Hepatocyte (in vitro differentiated cells): ENCODE measurements at regions not wholly inside any gene's neighbourhood (a gene's known extent, or its start where the extent isn't known, plus 50 kb on each side); places are given as distances from the start of the nearest gene placed in this dataset.

ENCODE experiments used
- DNase-seq: peaks from one replicate; pipeline ENCODE4 v3.0.0-alpha.2; 2016; ENCODE audit warnings: low spot score
- H2AFZ ChIP-seq: fragments of 200-600 bp; sonication (generic); 2 replicates; pipeline ENCODE4 v1.6.0; 2016; ENCODE audit warnings: antibody characterized with exemption, mild to moderate bottlenecking
- H3K27ac ChIP-seq: fragments of 200-600 bp; sonication (generic); 2 replicates; pipeline ENCODE4 v1.5.1; 2016; ENCODE audit warnings: mild to moderate bottlenecking
- H3K27me3 ChIP-seq: fragments of 200-600 bp; sonication (generic); 2 replicates; pipeline ENCODE4 v1.6.1; 2016
- H3K36me3 ChIP-seq: fragments of 200-600 bp; sonication (generic); replicated peaks from 2 replicates; pipeline ENCODE4 v1.5.1; 2016; ENCODE audit warnings: low read depth; ENCODE audit not compliant: insufficient read depth
- H3K4me1 ChIP-seq: fragments of 200-600 bp; sonication (generic); 2 replicates; pipeline ENCODE4 v1.5.1; 2016; ENCODE audit warnings: mild to moderate bottlenecking, moderate library complexity; ENCODE audit not compliant: insufficient read depth
- H3K4me2 ChIP-seq: fragments of 200-600 bp; sonication (generic); 2 replicates; pipeline ENCODE4 v1.6.0; 2016
- H3K4me3 ChIP-seq: fragments of 200-600 bp; sonication (generic); 2 replicates; pipeline ENCODE4 v1.5.1; 2016; ENCODE audit warnings: mild to moderate bottlenecking
- H3K79me2 ChIP-seq: fragments of 200-600 bp; sonication (generic); 2 replicates; pipeline ENCODE4 v1.6.0; 2017; ENCODE audit warnings: mild to moderate bottlenecking
- H3K9me2 ChIP-seq: fragments of 200-600 bp; sonication (generic); replicated peaks from 2 replicates; pipeline ENCODE4 v1.6.0; 2017; ENCODE audit warnings: mild to moderate bottlenecking; ENCODE audit not compliant: insufficient read depth
- H3K9me3 ChIP-seq: fragments of 200-600 bp; sonication (generic); 2 replicates; pipeline ENCODE4 v1.5.1; 2016; ENCODE audit warnings: low read depth, mild to moderate bottlenecking
- H4K20me1 ChIP-seq: fragments of 200-600 bp; sonication (generic); 2 replicates; pipeline ENCODE4 v1.6.0; 2016; ENCODE audit warnings: mild to moderate bottlenecking; ENCODE audit not compliant: insufficient read depth, poor library complexity, severe bottlenecking
- EZH2 ChIP-seq: fragments of 200-600 bp; sonication (generic); IDR thresholded peaks from 2 replicates; pipeline ENCODE4 v1.6.1; 2016; ENCODE audit warnings: antibody characterized with exemption, mild to moderate bottlenecking, borderline replicate concordance
- EZH2phosphoT487 ChIP-seq: fragments of 200-600 bp; sonication (generic); IDR thresholded peaks from one replicate; pipeline ENCODE4 v1.6.1; 2018; ENCODE audit warnings: antibody characterized with exemption, mild to moderate bottlenecking, low read depth, moderate library complexity; ENCODE audit not compliant: unreplicated experiment, severe bottlenecking
- WGBS: methylation state at CpG from one replicate; pipeline ENCODE4 v1.1.6; 2016; ENCODE audit warnings: low lambda C conversion rate; ENCODE audit errors: missing lambda C conversion rate; 5-methylcytosine and 5-hydroxymethylcytosine counted together
- TF ChIP-seq, protein P1 (sequence below): fragments of 200-600 bp; sonication (generic); IDR thresholded peaks from 2 replicates; pipeline ENCODE4 v1.5.1; 2016; ENCODE audit warnings: antibody characterized with exemption, mild to moderate bottlenecking; ENCODE audit not compliant: poor library complexity

DNA sequence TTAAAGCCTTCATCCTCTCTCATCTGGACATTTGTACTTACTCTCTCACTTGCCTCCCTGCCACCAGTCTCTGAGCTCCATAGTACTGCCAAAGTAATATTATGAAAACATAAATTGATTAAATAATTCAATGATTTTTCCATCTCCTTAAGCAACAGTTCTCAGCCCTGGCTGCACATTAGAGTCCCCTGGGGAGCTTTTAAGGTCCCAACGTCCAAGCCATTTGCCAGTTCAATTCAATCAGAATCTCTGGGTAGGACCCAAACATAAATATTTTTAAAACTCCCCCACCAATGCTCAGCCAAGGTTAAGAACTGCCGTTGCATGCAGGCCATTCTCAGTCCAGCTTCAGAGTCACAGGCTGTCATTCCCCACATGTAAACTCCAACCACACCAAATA lies 114.4 kb upstream of the BMAL1 start:
- DNase-seq = no peak
- no peaks in the 10 kb centered on the region for H3K36me3 ChIP-seq
- no peak overlapping the region for H3K27ac ChIP-seq
- no peak overlapping the region for H3K4me2 ChIP-seq
- no peaks in the 10 kb centered on the region for H3K79me2 ChIP-seq
- no peaks in the 10 kb centered on the region for H3K4me1 ChIP-seq
- H3K9me2 ChIP-seq = no peaks in the 10 kb centered on the region
- no peaks in the 10 kb centered on the region for H4K20me1 ChIP-seq
- 87% methylated on average over 2 of the region's 2 CpGs for WGBS
- no peak overlapping the region for H2AFZ ChIP-seq
- H3K27me3 ChIP-seq = no peaks in the 10 kb centered on the region
- no peak overlapping the region for H3K4me3 ChIP-seq
- H3K9me3 ChIP-seq = no peaks in the 10 kb centered on the region
- TF ChIP-seq EZH2phosphoT487 = no peak
- TF ChIP-seq, protein P1, sequence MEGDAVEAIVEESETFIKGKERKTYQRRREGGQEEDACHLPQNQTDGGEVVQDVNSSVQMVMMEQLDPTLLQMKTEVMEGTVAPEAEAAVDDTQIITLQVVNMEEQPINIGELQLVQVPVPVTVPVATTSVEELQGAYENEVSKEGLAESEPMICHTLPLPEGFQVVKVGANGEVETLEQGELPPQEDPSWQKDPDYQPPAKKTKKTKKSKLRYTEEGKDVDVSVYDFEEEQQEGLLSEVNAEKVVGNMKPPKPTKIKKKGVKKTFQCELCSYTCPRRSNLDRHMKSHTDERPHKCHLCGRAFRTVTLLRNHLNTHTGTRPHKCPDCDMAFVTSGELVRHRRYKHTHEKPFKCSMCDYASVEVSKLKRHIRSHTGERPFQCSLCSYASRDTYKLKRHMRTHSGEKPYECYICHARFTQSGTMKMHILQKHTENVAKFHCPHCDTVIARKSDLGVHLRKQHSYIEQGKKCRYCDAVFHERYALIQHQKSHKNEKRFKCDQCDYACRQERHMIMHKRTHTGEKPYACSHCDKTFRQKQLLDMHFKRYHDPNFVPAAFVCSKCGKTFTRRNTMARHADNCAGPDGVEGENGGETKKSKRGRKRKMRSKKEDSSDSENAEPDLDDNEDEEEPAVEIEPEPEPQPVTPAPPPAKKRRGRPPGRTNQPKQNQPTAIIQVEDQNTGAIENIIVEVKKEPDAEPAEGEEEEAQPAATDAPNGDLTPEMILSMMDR = no peak
- TF ChIP-seq EZH2 = no peak

DNA sequence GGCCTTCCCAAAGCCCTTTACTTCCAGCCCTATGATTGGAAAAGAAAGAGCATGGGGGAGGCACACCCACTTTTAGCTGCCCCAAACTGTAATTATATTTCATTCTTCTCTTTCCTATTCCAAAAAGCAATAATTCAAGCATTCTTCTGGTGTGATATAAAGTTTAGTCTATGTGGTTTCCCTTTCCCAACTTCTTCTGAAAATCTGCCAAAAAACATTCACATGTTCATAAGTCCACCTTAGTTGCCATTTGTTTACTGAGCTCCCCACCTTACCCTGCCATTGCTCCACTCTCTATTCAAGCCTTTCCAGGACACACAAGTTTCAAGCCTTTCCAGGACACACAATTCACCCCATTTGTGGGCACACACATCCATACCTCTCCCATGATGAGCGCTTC lies 111.6 kb upstream of the BMAL1 start:
- Histone ChIP-seq H3K4me1 (peaks cover 5% of the 10 kb centered on the region), H3K27me3 (no peaks in the 10 kb centered on the region), H3K4me2 (no peak overlapping the region), H3K27ac (no peak overlapping the region), H3K9me3 (no peaks in the 10 kb centered on the region), H2AFZ (no peak overlapping the region), H3K4me3 (no peak overlapping the region), H3K79me2 (no peaks in the 10 kb centered on the region), H4K20me1 (no peaks in the 10 kb centered on the region), H3K9me2 (no peaks in the 10 kb centered on the region), H3K36me3 (no peaks in the 10 kb centered on the region)
- TF ChIP-seq EZH2 (no peak), EZH2phosphoT487 (no peak)
- TF ChIP-seq, protein P1 = no peak
- no peak for DNase-seq
- WGBS = 100% methylated on average over 1 of the region's 1 CpG

- Histone ChIP-seq H3K4me3 (no peak overlapping the region), H3K9me2 (no peaks in the 10 kb centered on the region), H3K4me1 (peaks cover 5% of the 10 kb centered on the region), H3K27ac (peak overlapping the region; percentile 34), H3K27me3 (no peaks in the 10 kb centered on the region), H2AFZ (no peak overlapping the region), H4K20me1 (no peaks in the 10 kb centered on the region), H3K4me2 (no peak overlapping the region), H3K36me3 (no peaks in the 10 kb centered on the region), H3K9me3 (no peaks in the 10 kb centered on the region), H3K79me2 (no peaks in the 10 kb centered on the region)
- WGBS = 78% methylated on average over 4 of the region's 4 CpGs
- peak; percentile 37 for DNase-seq
- no peak for TF ChIP-seq EZH2
- TF ChIP-seq EZH2phosphoT487 = no peak
- TF ChIP-seq, protein P1 = no peak
These were observed 109.3 kb upstream of the BMAL1 start for GRCh38 chr11:13168271-13168670.

DNA sequence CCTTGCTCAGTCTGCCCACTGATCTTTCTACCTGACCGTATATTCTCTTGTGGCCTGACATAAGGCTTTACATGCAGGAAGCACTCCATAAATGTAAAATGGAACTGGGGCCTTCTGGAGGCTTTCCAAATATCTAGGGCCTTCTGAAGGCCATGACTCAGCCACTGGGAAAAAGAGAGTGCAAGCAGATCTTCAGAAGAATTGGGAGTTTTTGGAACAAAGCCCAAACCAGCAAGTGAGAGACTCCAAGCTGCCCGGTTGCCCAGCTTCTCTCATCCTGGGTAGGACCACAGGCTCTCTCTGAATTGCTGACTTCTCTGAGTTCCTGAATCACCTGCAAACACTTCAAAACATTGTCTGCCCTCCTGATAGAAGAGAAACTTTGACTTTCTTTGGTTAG lies 107.9 kb upstream of the BMAL1 start:
- H3K4me2 ChIP-seq = no peak overlapping the region
- no peak overlapping the region for H2AFZ ChIP-seq
- WGBS = 52% methylated on average over 2 of the region's 2 CpGs
- TF ChIP-seq EZH2phosphoT487 (no peak), EZH2 (no peak)
- TF ChIP-seq, protein P1 = no peak
- peaks cover 5% of the 10 kb centered on the region for H3K4me1 ChIP-seq
- DNase-seq = no peak
- H3K27ac ChIP-seq = no peak overlapping the region
- H3K27me3 ChIP-seq = no peaks in the 10 kb centered on the region
- no peak overlapping the region for H3K4me3 ChIP-seq
- no peaks in the 10 kb centered on the region for H3K79me2 ChIP-seq
- no peaks in the 10 kb centered on the region for H3K9me2 ChIP-seq
- no peaks in the 10 kb centered on the region for H3K36me3 ChIP-seq
- H4K20me1 ChIP-seq = no peaks in the 10 kb centered on the region
- no peaks in the 10 kb centered on the region for H3K9me3 ChIP-seq
